DOHH2 (cell line): ENCODE measurements at regions not wholly inside any gene's neighbourhood (a gene's known extent, or its start where the extent isn't known, plus 50 kb on each side); places are given as distances from the start of the nearest gene placed in this dataset.
"Not testable (repeated sequence)": the region's sequence is repeated elsewhere in the genome, so short reads cannot be mapped to it uniquely, and the experiment has no call there.

Experiments used
- H3F3A ChIP-seq: fragments of 200-600 bp; sonication (generic), shearing (Covaris generic); 2 replicates; pipeline ENCODE4 v1.6.0; 2016; ENCODE audit warnings: antibody characterized with exemption, mild to moderate bottlenecking; ENCODE audit not compliant: control insufficient read depth, insufficient read depth
- H3K27ac ChIP-seq: fragments of 200-600 bp; sonication (generic); 2 replicates; pipeline ENCODE4 v1.5.1; 2014; ENCODE audit warnings: low read depth, mild to moderate bottlenecking, low read length, moderate library complexity
- H3K27me3 ChIP-seq: fragments of 200-600 bp; sonication (generic); 2 replicates; pipeline ENCODE4 v1.6.1; 2014; ENCODE audit warnings: mild to moderate bottlenecking, low read length, mixed read lengths; ENCODE audit not compliant: control insufficient read depth
- H3K36me3 ChIP-seq: fragments of 200-600 bp; sonication (generic); 2 replicates; pipeline ENCODE4 v1.6.1; 2014; ENCODE audit warnings: mild to moderate bottlenecking, low read length, moderate library complexity, mixed read lengths; ENCODE audit not compliant: control insufficient read depth
- H3K4me1 ChIP-seq: fragments of 200-600 bp; sonication (generic); 2 replicates; pipeline ENCODE4 v1.6.1; 2014; ENCODE audit warnings: mild to moderate bottlenecking, low read length, mixed read lengths; ENCODE audit not compliant: control insufficient read depth
- H3K4me2 ChIP-seq: fragments of 200-600 bp; sonication (generic); 2 replicates; pipeline ENCODE4 v1.6.0; 2014; ENCODE audit warnings: mild to moderate bottlenecking, low read length, moderate library complexity
- H3K4me3 ChIP-seq: fragments of 200-600 bp; sonication (generic); 2 replicates; pipeline ENCODE4 v1.5.1; 2014; ENCODE audit warnings: mild to moderate bottlenecking, low read length, mixed read lengths
- H3K79me2 ChIP-seq: fragments of 200-600 bp; sonication (generic); 2 replicates; pipeline ENCODE4 v1.6.1; 2014; ENCODE audit warnings: mild to moderate bottlenecking, low read length, mixed read lengths; ENCODE audit not compliant: control insufficient read depth
- H3K9me2 ChIP-seq: fragments of 200-600 bp; sonication (generic); replicated peaks from 2 replicates; pipeline ENCODE4 v1.6.1; 2014; ENCODE audit warnings: mild to moderate bottlenecking, low read length, mixed read lengths; ENCODE audit not compliant: control insufficient read depth
- H3K9me3 ChIP-seq: fragments of 200-600 bp; sonication (generic); 2 replicates; pipeline ENCODE4 v1.6.1; 2014; ENCODE audit warnings: antibody characterized with exemption, low read length, mixed read lengths; ENCODE audit not compliant: control insufficient read depth, insufficient read depth
- H4K20me1 ChIP-seq: fragments of 200-600 bp; sonication (generic); 2 replicates; pipeline ENCODE4 v1.6.0; 2014; ENCODE audit warnings: low read depth, mild to moderate bottlenecking, antibody characterized with exemption, low read length, moderate library complexity; ENCODE audit not compliant: control insufficient read depth, insufficient read depth
- EZH2phosphoT487 ChIP-seq: fragments of 200-600 bp; sonication (generic); IDR thresholded peaks from 2 replicates; pipeline ENCODE4 v1.6.1; 2017; ENCODE audit warnings: borderline replicate concordance, mild to moderate bottlenecking, antibody characterized with exemption, low read length, moderate library complexity, mixed read lengths
- TF ChIP-seq, protein P1 (sequence below): fragments of 200-600 bp; sonication (generic); IDR thresholded peaks from one replicate; pipeline ENCODE4 v1.5.1; 2014; ENCODE audit warnings: antibody characterized with exemption, mild to moderate bottlenecking, low read depth, low read length; ENCODE audit not compliant: poor library complexity, severe bottlenecking

DNA sequence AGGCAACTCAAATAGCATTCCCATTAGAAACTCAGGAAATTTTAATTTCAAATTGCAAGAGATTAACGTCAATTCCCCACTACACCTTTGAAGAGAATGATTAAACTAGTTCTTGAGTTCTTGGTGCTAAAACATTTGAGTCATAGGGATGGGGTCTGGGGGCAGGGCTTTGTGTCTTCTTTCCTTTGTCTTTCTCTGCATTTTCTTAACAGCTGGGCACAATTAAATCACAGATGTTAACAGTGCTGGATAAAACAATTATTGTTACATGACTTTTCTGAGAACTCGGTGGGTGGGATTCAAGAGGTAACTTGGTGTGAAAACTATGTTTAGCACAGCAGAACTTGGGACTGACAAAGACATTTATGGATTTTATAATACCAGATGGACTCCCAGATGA lies 351.9 kb upstream of the TNC start:
- no peaks in the 10 kb centered on the region for H3K79me2 ChIP-seq

DNA sequence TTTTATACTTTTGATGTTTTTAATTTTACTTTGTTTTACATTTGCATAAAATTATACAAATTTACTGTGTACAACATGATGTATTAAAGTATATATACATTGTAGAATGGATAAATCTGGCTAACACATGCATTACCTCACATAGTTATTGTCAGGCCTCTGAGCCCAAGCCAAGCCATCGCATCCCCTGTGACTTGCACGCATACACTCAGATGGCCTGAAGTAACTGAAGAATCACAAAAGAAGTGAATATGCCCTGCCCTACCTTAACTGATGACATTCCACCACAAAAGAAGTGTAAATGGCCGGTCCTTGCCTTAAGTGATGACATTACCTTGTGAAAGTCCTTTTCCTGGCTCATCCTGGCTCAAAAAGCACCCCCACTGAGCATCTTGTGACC lies 355.1 kb upstream of the TNC start:
- not testable (repeated sequence) for H3K36me3 ChIP-seq, H3F3A ChIP-seq, H3K4me1 ChIP-seq, H3K4me2 ChIP-seq, H4K20me1 ChIP-seq, H3K27ac ChIP-seq, H3K27me3 ChIP-seq, H3K9me2 ChIP-seq, H3K9me3 ChIP-seq, H3K4me3 ChIP-seq, H3K79me2 ChIP-seq

More for the DNA sequence above, 351.9 kb upstream of the TNC start:
- Histone ChIP-seq H3K36me3 (no peaks in the 10 kb centered on the region), H3F3A (no peaks in the 10 kb centered on the region), H3K4me1 (no peaks in the 10 kb centered on the region), H3K27me3 (no peaks in the 10 kb centered on the region), H3K27ac (no peak overlapping the region), H3K9me2 (no peaks in the 10 kb centered on the region), H3K4me3 (no peak overlapping the region), H4K20me1 (no peaks in the 10 kb centered on the region), H3K9me3 (no peaks in the 10 kb centered on the region), H3K4me2 (no peak overlapping the region)
- no peak for TF ChIP-seq EZH2phosphoT487
- TF ChIP-seq, protein P1, sequence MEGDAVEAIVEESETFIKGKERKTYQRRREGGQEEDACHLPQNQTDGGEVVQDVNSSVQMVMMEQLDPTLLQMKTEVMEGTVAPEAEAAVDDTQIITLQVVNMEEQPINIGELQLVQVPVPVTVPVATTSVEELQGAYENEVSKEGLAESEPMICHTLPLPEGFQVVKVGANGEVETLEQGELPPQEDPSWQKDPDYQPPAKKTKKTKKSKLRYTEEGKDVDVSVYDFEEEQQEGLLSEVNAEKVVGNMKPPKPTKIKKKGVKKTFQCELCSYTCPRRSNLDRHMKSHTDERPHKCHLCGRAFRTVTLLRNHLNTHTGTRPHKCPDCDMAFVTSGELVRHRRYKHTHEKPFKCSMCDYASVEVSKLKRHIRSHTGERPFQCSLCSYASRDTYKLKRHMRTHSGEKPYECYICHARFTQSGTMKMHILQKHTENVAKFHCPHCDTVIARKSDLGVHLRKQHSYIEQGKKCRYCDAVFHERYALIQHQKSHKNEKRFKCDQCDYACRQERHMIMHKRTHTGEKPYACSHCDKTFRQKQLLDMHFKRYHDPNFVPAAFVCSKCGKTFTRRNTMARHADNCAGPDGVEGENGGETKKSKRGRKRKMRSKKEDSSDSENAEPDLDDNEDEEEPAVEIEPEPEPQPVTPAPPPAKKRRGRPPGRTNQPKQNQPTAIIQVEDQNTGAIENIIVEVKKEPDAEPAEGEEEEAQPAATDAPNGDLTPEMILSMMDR: no peak

DNA sequence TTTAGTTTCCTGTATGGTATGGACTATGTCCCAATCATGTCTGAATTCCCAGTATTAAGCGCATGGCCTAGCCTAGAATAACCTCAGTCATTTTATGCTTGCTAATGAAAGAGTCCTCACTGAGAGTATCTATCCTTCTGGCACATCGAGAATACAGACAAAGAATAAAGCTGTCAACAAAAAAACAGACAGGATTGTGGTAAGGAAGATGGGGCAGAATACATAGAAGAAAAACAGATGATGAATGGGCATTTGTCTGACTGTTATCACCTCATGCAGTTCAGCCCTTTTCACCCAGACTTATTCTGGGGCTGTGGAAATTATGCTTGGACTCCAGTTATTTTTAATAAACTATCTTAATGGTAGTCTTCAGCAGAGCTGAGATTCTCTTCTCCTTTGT lies 363.8 kb upstream of the TNC start:
- Histone ChIP-seq H3K36me3 (no peaks in the 10 kb centered on the region), H3K9me2 (no peaks in the 10 kb centered on the region), H3K27me3 (no peaks in the 10 kb centered on the region), H3K4me3 (no peak overlapping the region), H4K20me1 (no peaks in the 10 kb centered on the region), H3F3A (no peaks in the 10 kb centered on the region), H3K79me2 (no peaks in the 10 kb centered on the region), H3K4me1 (no peaks in the 10 kb centered on the region), H3K4me2 (no peak overlapping the region), H3K27ac (no peak overlapping the region), H3K9me3 (no peaks in the 10 kb centered on the region)
- TF ChIP-seq, protein P1: no peak
- TF ChIP-seq EZH2phosphoT487: no peak

DNA sequence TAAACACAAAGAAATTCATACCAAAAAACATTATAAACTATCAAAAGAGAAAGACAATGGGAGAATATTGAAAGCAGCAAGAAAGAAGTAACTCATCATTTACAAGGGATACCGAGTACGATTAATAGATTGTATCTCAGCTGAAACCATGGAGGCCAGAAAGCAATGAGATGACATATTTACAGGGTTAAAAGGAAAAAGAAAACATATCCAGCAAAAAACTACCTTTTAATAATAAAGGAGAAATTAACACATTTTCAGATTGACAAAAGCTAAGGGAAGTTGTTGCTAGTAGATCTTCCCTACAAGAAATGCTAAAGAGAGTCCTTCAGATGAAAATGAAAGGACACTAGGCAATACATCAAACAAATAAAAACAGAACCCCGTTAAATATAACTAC lies 364.8 kb upstream of the TNC start:
- Histone ChIP-seq H3K9me3 (no peaks in the 10 kb centered on the region), H4K20me1 (no peaks in the 10 kb centered on the region), H3K9me2 (no peaks in the 10 kb centered on the region), H3K4me1 (no peaks in the 10 kb centered on the region), H3K27ac (no peak overlapping the region), H3K79me2 (no peaks in the 10 kb centered on the region), H3K4me2 (no peak overlapping the region), H3K27me3 (no peaks in the 10 kb centered on the region), H3K36me3 (no peaks in the 10 kb centered on the region), H3F3A (no peaks in the 10 kb centered on the region), H3K4me3 (no peak overlapping the region)
- no peak for TF ChIP-seq EZH2phosphoT487
- TF ChIP-seq, protein P1: no peak
